HCT116 (cell line): ENCODE measurements at regions not wholly inside any gene's neighbourhood (a gene's known extent, or its start where the extent isn't known, plus 50 kb on each side); places are given as distances from the start of the nearest gene placed in this dataset.

Experiments
- ATAC-seq: fragments of 200-7000 bp; cut with Tn5 transposase; 2 replicates; pipeline ENCODE4 v1.9.1; 2020; ENCODE audit warnings: mild to moderate bottlenecking, moderate library complexity
- BruUV-seq: library from RNA; stranded (reverse); fragments of 400-500 nt; replicated peaks from 2 replicates; lab custom pipeline; 2021; lab: Mats Ljungman, UMichigan
- CTCF ChIA-PET: fragments of 300-600 bp; sonication (Branson Sonifier 250); formaldehyde crosslinking; loops from one replicate; lab custom pipeline; 2021; ENCODE audit warnings: antibody characterized with exemption; lab: Charles Lee
- POLR2A ChIA-PET: fragments of 300-600, 350-600 bp; sonication (Branson Sonifier 250); formaldehyde crosslinking; loops from one replicate; lab custom pipeline; 2021; ENCODE audit warnings: antibody characterized with exemption; lab: Charles Lee
- RAD21 ChIA-PET, 2 experiments: fragments of 300-600 bp; sonication (Branson Sonifier 250); formaldehyde crosslinking; loops; one replicate each; lab custom pipeline; 2023; ENCODE audit warnings: low total read pairs in 2 of 2; ENCODE audit not compliant: uncharacterized antibody in 2 of 2, unreplicated experiment in 2 of 2, low non-redundant PET in 1 of 2; lab: Charles Lee
- DNase-seq: peaks from one replicate; pipeline ENCODE4 v3.0.0-alpha.2; 2010; ENCODE audit warnings: low read depth, low spot score
- H2AFZ ChIP-seq: fragments of 200-600 bp; shearing (Covaris generic), sonication (generic); 2 replicates; pipeline ENCODE4 v1.6.1; 2017; ENCODE audit warnings: low read depth, mixed run types, mixed read lengths, antibody characterized with exemption, low read length; ENCODE audit not compliant: poor library complexity, severe bottlenecking
- H3K27ac ChIP-seq: 2 replicates; pipeline ENCODE4 v1.5.1; 2012; ENCODE audit warnings: low read depth, low read length
- H3K27me3 ChIP-seq: fragments of 200-600 bp; sonication (generic); 2 replicates; pipeline ENCODE4 v1.6.1; 2016; ENCODE audit warnings: mixed run types, low read length, mixed read lengths; ENCODE audit not compliant: insufficient read depth
- H3K36me3 ChIP-seq, 2 experiments: fragments of 200-500 bp in 1 of 2; fragments of 200-600 bp in 1 of 2; sonication (Bioruptor generic) in 1 of 2; sonication (generic) in 1 of 2; 2 replicates each; pipeline versions ENCODE4 v1.5.1 to v1.6.1; 2014 to 2016; ENCODE audit warnings: low read length in 2 of 2, inconsistent platforms in 1 of 2, mixed read lengths in 1 of 2, mixed run types in 1 of 2; ENCODE audit not compliant: insufficient read depth in 2 of 2, control insufficient read depth in 1 of 2
- H3K4me1 ChIP-seq, 2 experiments: fragments of 200-600 bp in 1 of 2; sonication (generic) in 1 of 2; 2 replicates each; pipeline versions ENCODE4 v1.5.1 to v1.6.1; 2012 to 2017; ENCODE audit warnings: low read length in 2 of 2, inconsistent platforms in 1 of 2, mild to moderate bottlenecking in 1 of 2, mixed read lengths in 1 of 2, mixed run types in 1 of 2, moderate library complexity in 1 of 2; ENCODE audit not compliant: insufficient read depth in 2 of 2, control insufficient read depth in 1 of 2
- H3K4me2 ChIP-seq: fragments of 200-600 bp; sonication (generic); 2 replicates; pipeline ENCODE4 v1.6.1; 2017; ENCODE audit warnings: mixed run types, low read length, mixed read lengths
- H3K4me3 ChIP-seq, 2 experiments: fragments of 200-600 bp in 1 of 2; sonication (generic) in 1 of 2; replicated peaks in 1 of 2; 2 replicates each; pipeline ENCODE4 v1.5.1; 2011 to 2016; ENCODE audit warnings: low read length in 2 of 2, control low read depth in 1 of 2, low read depth in 1 of 2, mild to moderate bottlenecking in 1 of 2, mixed read lengths in 1 of 2, mixed run types in 1 of 2
- H3K79me2 ChIP-seq: fragments of 200-600 bp; sonication (generic); 2 replicates; pipeline ENCODE4 v1.6.1; 2017; ENCODE audit warnings: mild to moderate bottlenecking, mixed run types, low read length, moderate library complexity, mixed read lengths; ENCODE audit not compliant: insufficient read depth
- H3K9ac ChIP-seq: fragments of 200-600 bp; sonication (generic); 2 replicates; pipeline ENCODE4 v1.6.1; 2016; ENCODE audit warnings: low read length, mixed read lengths
- H3K9me2 ChIP-seq: fragments of 200-600 bp; sonication (generic), shearing (Covaris generic); 2 replicates; pipeline ENCODE4 v1.6.1; 2017; ENCODE audit warnings: mixed run types, mild to moderate bottlenecking, moderate library complexity; ENCODE audit not compliant: insufficient read depth
- H3K9me3 ChIP-seq, 2 experiments: fragments of 200-500 bp in 1 of 2; fragments of 200-600 bp in 1 of 2; sonication (Bioruptor generic) in 1 of 2; sonication (generic) in 1 of 2; 2 replicates each; pipeline ENCODE4 v1.6.1; 2014 to 2017; ENCODE audit warnings: low read length in 2 of 2, mixed read lengths in 2 of 2, inconsistent platforms in 1 of 2, low read depth in 1 of 2, mild to moderate bottlenecking in 1 of 2, mixed run types in 1 of 2, moderate library complexity in 1 of 2; ENCODE audit not compliant: control insufficient read depth in 1 of 2, insufficient read depth in 1 of 2
- H4K20me1 ChIP-seq: fragments of 200-600 bp; sonication (generic), shearing (Covaris generic); 2 replicates; pipeline ENCODE4 v1.6.1; 2017; ENCODE audit warnings: mixed run types, mild to moderate bottlenecking, moderate library complexity; ENCODE audit not compliant: insufficient read depth
- CBX3 ChIP-seq: IDR thresholded peaks from 2 replicates; pipeline ENCODE4 v1.6.1; 2012; ENCODE audit warnings: low read depth
- CEBPB ChIP-seq: IDR thresholded peaks from 2 replicates; pipeline ENCODE4 v1.6.1; 2012; ENCODE audit warnings: low read depth
- EGR1 ChIP-seq: IDR thresholded peaks from 2 replicates; pipeline ENCODE4 v1.6.1; 2012; ENCODE audit warnings: low read depth
- EZH2 ChIP-seq: fragments of 200-600 bp; sonication (generic); IDR thresholded peaks from 2 replicates; pipeline ENCODE4 v1.6.1; 2017; ENCODE audit warnings: antibody characterized with exemption, mixed run types
- POLR2A ChIP-seq: IDR thresholded peaks from 2 replicates; pipeline ENCODE4 v1.7.0; 2011; ENCODE audit warnings: borderline replicate concordance; ENCODE audit not compliant: insufficient read depth, insufficient read length; ENCODE audit errors: extremely low read depth
- intact Hi-C: fragments of 100-400 bp; cut with micrococcal nuclease; formaldehyde crosslinking; loops from 2 replicates; pipeline ENCODE4 v1.10.0; 2022
- TF ChIP-seq, protein P1 (sequence below): IDR thresholded peaks from 2 replicates; pipeline ENCODE4 v1.6.1; 2011; ENCODE audit warnings: mild to moderate bottlenecking, low read length, moderate library complexity; ENCODE audit not compliant: insufficient replicate concordance; ENCODE audit errors: extremely low read depth
- TF ChIP-seq, protein P2 (sequence below), 3 experiments: fragments of 200-600 bp in 1 of 3; sonication (generic) in 1 of 3; IDR thresholded peaks in 2 of 3; conservative IDR thresholded peaks in 1 of 3; 2 replicates each; pipeline ENCODE4 v1.5.1; 2012 to 2017; ENCODE audit warnings: low read depth in 2 of 3, low read length in 2 of 3, antibody characterized with exemption in 1 of 3, borderline replicate concordance in 1 of 3, control low read depth in 1 of 3, mild to moderate bottlenecking in 1 of 3, mixed read lengths in 1 of 3, mixed run types in 1 of 3, moderate library complexity in 1 of 3; ENCODE audit not compliant: insufficient read depth in 1 of 3

DNA sequence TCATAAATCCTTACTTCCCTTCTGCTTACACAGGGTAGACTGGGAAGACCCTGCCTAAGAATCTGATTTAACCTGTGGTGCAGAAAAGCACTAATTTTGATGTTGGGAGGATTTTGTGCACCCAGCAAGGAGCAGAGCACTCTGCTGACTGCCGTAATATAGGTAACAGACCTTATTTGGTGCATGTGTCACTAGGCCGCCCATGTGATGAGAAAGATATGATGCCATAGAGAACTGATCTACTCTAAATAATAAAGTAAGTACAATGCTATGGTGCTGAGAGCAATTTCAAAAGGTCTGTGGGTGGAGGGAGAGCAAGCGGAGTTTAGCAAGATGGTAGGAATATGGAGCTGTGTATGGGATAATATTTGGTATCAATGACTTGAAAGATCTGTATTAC is 1663.6 kb upstream of the SEL1L start:
- Histone ChIP-seq H3K4me2 (no peak overlapping the region), H3K79me2 (no peaks in the 10 kb centered on the region), H3K9me2 (no peaks in the 10 kb centered on the region), H3K27ac (no peak overlapping the region), H3K9ac (no peak overlapping the region), H3K9me3 (peaks cover 4 to 6% of the 10 kb centered on the region in 2 experiments; a peak in 2 of 4 replicates), H2AFZ (no peak overlapping the region), H3K4me3 (no peak overlapping the region), H3K27me3 (no peaks in the 10 kb centered on the region), H4K20me1 (no peaks in the 10 kb centered on the region), H3K4me1 (no peaks in the 10 kb centered on the region), H3K36me3 (no peaks in the 10 kb centered on the region)
- ChIA-PET POLR2A (no interaction called here), RAD21 (no interaction called here), CTCF (no interaction called here)
- intact Hi-C loops = no loop called here
- BruUV-seq = no TSS peak
- no peak for ATAC-seq
- DNase-seq = no peak
- TF ChIP-seq POLR2A (no peak), EGR1 (no peak), CEBPB (no peak), CBX3 (no peak), EZH2 (no peak)
- TF ChIP-seq, protein P1, sequence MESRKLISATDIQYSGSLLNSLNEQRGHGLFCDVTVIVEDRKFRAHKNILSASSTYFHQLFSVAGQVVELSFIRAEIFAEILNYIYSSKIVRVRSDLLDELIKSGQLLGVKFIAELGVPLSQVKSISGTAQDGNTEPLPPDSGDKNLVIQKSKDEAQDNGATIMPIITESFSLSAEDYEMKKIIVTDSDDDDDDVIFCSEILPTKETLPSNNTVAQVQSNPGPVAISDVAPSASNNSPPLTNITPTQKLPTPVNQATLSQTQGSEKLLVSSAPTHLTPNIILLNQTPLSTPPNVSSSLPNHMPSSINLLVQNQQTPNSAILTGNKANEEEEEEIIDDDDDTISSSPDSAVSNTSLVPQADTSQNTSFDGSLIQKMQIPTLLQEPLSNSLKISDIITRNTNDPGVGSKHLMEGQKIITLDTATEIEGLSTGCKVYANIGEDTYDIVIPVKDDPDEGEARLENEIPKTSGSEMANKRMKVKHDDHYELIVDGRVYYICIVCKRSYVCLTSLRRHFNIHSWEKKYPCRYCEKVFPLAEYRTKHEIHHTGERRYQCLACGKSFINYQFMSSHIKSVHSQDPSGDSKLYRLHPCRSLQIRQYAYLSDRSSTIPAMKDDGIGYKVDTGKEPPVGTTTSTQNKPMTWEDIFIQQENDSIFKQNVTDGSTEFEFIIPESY = no peak
- TF ChIP-seq, protein P2, sequence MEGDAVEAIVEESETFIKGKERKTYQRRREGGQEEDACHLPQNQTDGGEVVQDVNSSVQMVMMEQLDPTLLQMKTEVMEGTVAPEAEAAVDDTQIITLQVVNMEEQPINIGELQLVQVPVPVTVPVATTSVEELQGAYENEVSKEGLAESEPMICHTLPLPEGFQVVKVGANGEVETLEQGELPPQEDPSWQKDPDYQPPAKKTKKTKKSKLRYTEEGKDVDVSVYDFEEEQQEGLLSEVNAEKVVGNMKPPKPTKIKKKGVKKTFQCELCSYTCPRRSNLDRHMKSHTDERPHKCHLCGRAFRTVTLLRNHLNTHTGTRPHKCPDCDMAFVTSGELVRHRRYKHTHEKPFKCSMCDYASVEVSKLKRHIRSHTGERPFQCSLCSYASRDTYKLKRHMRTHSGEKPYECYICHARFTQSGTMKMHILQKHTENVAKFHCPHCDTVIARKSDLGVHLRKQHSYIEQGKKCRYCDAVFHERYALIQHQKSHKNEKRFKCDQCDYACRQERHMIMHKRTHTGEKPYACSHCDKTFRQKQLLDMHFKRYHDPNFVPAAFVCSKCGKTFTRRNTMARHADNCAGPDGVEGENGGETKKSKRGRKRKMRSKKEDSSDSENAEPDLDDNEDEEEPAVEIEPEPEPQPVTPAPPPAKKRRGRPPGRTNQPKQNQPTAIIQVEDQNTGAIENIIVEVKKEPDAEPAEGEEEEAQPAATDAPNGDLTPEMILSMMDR (IDR thresholded peaks at IDR 0.05 in 2 of 3, conservative IDR thresholded peaks at IDR 0.05 in 1 of 3; ENCODE audit: borderline replicate concordance in 1 of 3, insufficient read depth in 1 of 3, low read depth in 2 of 3, low read length in 2 of 3) = no peak
